ENCODE measurements at regions not wholly inside any gene's neighbourhood (a gene's known extent, or its start where the extent isn't known, plus 50 kb on each side); places are given as distances from the start of the nearest gene placed in this dataset.

DNA sequence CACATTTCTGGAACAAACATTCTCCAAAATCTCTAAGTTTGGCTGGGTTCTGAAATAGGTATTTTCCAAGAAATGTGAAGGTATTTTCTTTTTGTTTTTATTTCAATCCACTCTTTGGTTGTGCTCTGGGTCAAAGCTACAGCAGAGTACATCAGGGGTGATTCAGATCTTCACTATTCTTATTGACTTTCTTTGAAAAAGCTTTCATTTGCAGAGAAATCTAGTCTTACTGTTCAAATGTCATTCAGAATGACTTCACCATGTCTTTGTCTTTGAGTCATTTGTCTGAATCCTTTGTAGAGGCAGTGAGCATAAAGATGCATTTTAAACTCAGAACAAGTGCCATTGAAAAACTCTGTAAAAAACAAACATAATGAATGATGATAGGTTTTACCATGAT, 547.2 kb upstream of the ADGRL3 start:
- TF ChIP-seq EP300 (IDR thresholded peaks at IDR 0.05), result no peak
- TF ChIP-seq, protein P1, sequence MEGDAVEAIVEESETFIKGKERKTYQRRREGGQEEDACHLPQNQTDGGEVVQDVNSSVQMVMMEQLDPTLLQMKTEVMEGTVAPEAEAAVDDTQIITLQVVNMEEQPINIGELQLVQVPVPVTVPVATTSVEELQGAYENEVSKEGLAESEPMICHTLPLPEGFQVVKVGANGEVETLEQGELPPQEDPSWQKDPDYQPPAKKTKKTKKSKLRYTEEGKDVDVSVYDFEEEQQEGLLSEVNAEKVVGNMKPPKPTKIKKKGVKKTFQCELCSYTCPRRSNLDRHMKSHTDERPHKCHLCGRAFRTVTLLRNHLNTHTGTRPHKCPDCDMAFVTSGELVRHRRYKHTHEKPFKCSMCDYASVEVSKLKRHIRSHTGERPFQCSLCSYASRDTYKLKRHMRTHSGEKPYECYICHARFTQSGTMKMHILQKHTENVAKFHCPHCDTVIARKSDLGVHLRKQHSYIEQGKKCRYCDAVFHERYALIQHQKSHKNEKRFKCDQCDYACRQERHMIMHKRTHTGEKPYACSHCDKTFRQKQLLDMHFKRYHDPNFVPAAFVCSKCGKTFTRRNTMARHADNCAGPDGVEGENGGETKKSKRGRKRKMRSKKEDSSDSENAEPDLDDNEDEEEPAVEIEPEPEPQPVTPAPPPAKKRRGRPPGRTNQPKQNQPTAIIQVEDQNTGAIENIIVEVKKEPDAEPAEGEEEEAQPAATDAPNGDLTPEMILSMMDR (IDR thresholded peaks at IDR 0.05), result no peak
- TF ChIP-seq POLR2AphosphoS5 (IDR thresholded peaks at IDR 0.05), result no peak
- no peak for TF ChIP-seq POLR2A (IDR thresholded peaks at IDR 0.05)

Data from upper lobe of left lung (tissue), 4 donors.